Activated CD4-positive, alpha-beta T cell treated with anti-CD3 and anti-CD28 coated beads for 24 hours (primary cell): ENCODE measurements at regions not wholly inside any gene's neighbourhood (a gene's known extent, or its start where the extent isn't known, plus 50 kb on each side); places are given as distances from the start of the nearest gene placed in this dataset.
"Not testable (repeated sequence)": the region's sequence is repeated elsewhere in the genome, so short reads cannot be mapped to it uniquely, and the experiment has no call there.

Experiments used
- DNase-seq, 2 donors: peaks; one replicate each; pipeline ENCODE4 v3.0.0-alpha.2; 2020; ENCODE audit warnings: low read depth in 2 of 2

DNA sequence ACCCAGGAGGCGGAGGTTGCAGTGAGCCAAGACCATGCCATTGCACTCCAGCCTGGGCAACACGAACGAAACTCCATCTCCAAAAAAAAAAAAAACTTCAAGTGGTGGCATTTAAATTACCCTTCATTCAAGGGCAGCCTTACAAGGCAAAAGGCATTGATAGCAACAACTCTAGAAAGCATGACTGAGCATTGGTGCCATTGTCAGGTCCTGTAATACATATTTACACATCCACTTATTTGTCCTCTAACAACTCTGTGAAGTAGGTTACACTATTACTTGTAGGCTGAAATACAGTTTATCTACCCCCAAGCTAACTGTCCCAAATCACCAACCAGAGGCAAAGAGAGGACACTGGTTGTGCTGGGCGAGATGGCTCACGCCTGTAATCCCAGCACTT lies 52.7 kb upstream of the LARP1 start:
- DNase-seq = no peak

DNA sequence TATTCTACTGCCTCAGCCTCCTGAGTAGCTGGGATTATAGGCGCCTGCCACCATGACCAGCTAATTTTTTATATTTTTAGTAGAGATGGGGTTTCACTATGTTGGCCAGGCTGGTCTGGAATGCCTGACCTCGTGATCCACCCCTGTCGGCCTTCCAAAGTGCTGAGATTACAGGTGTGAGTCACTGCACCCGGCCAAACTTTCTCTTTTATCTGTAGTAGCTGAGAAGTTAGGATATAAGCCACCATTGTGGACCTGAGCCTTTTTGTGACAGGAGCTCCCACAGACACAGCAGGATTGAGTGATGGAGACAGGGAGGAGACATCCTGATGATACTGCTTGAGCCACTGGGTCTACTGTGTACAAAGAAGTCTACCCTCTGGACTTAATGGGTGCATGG lies 53.5 kb upstream of the LARP1 start:
- DNase-seq = not testable (repeated sequence)

DNA sequence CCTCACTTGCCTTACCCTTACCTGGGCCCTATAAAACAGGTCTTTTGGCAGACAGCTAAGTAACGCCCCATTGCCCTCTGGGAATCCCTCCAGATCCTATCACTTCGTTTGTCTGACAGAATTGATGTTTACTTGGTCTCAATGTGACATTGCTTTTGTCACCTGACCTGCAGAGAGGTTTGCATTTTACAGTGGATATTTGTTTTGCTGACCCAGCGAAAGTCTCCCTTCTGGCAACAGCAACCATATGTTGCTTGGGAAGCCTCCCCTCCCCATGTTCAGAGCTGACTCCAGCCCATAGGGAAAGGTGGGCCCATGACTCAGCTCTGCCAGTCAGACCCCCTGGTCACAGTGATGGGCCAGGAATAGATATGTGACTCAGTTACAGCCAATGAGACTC lies 54.0 kb upstream of the LARP1 start:
- DNase-seq = no peak

DNA sequence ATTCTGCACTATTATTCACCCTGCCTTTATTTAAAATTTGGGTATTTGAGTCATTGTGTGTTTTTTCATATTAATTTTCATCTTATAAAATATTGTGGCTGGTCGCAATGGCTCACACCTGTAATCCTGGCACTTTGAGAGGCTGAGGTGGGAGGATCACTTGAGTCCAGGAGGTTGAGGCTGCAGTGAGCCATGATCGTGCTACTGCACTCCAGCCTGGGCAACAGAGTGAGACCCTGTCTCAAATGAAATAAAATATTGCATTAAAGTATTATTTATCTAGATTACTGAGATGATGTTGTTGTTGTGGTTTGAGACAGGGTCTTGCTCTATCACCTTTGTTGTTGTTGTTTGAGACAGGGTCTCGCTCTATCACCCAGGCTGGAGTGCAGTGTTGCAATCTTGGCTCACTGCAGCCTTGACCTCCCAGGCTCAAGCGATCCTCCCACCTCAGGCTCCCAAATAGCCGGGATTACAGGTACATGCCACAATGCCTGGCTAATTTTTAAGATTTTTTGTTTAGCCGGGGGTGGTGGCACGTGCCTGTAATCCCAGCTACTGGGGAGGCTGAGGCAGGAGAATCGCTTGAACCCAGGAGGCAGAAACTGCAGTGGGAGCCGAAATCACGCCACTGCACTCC lies 54.8 kb upstream of the LARP1 start:
- DNase-seq = not testable (repeated sequence)

DNA sequence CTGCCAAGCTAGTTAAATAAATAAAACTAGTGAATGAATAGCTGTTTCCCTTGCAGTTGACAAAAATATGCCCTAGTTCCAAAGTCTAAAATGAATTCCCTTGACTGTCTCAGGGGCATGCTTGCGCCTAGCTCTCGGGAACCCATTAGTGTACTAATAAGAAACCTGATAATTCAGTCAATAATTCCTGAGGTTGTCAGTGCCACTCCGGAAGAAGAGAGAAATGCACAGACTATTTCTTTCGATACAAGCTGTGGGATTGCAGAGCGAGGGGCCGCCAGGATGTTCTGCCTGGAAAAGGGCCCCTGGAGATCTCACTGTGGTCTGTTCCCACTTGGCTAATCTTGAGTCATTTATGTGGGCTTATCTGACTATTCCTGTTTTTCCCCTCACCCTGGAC lies 56.4 kb upstream of the LARP1 start:
- no peak for DNase-seq

DNA sequence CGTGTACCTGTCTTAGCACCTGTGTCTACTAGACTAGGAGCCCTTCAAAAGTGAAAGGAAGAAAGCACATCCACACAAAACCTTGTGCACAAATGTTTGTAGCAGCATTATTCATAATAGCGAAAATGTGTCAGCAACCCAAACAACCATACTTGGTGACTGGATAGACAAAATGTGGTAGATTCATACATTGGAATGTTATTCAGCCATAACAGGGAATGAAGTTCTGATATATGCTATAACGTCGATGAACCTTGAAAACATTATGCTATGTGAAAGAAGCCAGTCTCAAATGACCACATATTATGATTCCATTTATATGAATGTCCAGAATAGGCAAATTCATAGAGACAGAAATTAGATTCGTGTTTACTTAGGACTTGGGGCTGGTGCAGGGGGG lies 57.8 kb upstream of the LARP1 start:
- DNase-seq = no peak

DNA sequence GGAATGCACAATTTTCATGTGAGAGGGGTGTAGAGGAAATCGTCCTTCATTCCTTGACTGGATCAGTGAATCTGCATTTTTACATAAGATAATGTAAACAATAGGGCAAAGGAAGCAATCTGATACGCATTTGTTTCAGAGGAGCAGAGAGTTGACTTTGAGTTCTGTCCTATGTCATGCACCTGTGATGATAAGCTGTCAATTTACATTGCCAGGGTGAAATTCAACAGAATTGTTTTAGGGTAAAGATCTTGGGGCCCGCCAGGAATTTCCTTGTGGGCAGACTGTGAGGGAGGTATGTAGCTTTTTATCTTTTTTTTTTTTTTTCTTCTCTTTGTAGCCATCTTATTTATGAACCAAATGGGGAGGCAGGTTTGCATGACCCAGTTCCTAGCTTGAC lies 58.3 kb upstream of the LARP1 start:
- no peak for DNase-seq

DNA sequence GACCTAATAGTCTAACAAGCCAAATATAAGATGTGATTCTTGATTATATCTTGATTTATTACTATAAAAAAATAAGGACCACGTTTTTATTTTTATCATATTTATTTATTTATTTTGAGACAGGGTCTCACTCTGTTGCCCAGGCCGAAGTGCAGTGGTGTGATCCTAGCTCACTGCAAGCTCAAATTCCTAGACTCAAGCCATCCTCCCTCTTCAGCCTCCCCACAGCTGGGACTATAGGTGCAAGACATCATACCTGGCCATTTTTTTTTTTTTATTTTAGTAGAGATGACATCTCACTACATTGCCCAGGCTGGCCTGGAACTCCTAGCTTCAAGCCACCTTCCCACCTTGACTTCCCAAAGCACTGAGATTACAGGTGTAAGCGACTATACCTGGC lies 61.0 kb upstream of the LARP1 start:
- DNase-seq = no peak

DNA sequence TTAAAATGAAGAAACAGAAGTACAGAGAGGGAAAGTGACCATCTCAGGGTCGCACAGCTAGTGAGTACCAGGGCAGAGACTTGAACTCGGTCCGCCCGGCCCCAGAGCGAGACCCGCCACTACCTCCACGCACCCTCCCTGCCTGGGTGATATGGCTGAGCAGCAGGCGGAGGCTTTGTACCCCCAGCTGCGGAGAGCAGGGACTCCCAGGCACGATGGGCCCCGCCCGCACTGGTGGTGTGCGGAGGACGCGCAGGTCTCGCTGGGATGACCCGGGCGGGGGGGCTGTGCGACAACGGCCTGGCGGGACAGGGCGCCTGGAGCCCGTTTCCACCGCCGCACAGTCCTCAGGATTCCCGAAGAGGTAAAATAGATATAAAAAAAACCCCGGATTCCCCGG lies 64.7 kb upstream of the LARP1 start:
- no peak for DNase-seq

DNA sequence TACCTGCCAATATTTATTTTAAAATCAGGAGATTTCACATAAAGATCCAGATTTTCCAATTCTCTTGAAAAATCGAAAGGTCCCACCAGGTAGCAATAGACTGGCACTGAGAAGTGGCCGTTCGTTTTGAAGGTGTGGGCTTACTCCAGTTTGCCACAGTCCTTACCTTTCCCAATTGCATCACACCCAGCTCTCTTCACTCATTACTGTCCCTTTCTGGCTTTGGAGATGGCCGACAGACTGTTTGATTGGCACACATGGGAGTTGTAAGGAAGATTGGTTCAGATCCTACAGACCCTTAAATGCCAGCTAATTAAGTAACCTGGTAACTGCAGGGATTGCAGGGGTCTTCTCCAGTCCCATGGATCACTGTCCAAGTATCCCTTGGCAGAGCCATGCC lies 68.7 kb upstream of the LARP1 start:
- no peak for DNase-seq

DNA sequence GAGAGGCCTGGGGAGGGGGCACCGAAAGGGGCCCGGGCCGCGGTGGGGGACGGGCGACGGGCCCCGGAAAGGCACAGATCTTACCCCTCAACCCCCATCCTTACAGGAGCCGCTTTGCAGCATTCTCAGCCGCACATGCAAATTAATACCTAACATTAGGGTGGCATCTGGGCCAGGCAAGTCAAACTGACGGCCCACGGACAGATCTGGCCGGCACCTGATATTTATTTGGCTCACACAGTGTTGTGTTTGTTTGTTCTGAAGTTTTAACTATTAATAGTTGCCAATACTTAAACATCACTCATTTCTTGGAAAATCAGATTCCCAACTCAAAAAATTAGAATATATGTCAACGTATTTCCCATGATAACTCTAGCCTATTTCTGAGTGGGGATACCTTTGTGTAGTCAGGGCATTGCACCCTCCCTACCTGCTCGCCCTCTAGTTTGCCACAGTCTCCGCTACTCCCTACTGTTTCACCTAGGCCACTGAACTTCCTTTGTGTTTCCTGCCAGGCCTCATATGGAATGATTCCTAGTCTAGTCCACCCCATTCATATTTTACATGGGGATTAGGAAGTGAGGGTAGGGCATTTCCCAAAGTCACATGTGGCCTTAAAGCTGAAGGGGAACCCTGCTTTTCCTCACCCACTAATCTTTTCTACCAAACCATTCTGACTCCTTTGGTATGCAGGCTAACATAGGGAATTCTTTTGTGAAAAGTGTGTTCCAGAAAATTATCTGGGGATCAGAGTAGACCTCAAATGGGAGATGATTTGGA lies 71.9 kb upstream of the LARP1 start:
- no peak for DNase-seq

DNA sequence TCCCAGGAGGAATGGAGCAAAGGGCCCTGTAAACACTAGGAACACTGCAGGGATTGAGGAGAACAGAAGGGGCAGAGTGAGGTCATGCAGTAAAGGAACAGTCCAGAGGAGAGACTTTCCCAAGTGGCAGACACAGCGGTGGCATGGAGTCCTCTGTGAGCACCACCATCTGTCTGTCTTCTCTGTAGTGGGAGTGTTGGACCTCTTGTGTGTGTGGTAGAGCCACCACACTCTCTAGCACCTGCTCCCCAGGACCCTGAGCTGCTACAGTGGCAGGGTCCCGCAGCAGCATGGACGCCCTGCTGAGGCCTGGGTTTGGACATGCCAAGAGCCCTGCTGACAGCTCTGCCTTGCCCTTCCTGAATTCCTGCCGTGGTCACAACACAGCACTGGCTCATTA lies 75.7 kb upstream of the LARP1 start:
- DNase-seq = no peak

DNA sequence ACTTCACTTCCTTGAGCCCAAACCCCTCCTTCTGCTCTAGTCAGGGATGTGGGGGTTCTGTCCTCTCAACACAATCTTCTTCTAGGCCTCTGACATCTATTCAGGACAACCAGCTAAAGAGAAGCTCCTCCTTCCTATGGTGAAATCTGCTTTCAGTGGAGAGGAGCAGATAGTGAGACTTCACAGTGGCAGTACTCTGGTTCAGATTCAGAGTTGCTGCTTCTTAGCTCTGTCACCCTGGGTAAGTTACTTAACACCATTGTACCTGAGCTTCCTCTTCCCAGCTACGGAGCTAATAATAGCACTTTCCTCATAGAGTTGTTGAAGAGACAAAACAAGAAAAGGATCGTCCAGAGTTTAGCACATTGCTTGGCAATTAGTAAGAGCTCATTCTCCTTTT lies 77.3 kb upstream of the LARP1 start:
- no peak for DNase-seq

DNA sequence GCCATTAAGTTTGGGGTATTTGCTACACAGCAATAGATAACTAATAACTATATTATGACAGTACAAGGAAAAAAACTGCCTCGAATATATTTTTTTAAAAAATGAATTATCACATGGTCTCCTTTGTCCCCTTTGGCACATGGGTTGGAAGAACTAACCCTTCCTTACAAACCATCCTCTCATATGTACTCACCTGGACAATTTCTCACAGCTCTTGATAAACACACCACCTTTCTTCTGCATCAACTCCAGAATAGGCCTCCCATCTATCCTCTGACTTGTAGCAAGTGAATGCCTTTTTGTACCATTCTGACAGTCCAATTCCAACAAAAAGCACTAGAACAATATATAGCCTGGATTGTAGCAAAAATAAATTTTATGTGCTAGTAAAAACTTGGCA lies 78.7 kb upstream of the LARP1 start:
- DNase-seq = no peak

DNA sequence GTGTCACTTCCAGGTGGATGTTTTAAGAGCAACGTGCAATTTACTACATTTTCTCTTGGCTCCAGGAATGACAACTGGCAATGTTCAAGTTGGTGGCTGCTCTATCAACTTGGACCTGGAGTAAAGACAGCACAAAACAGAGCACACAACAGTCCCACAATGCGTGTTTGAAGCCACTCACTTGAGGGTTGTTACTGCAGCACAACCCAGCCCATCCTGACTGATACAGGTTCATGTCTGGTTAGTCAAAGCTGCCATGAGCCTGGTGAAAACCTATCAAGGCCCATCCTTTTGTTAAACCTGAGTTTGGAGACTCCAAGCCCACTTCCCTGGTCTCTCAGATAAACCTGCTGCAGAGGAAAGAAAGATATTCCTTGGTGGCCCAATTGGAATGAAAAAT lies 81.1 kb upstream of the LARP1 start:
- DNase-seq = no peak

DNA sequence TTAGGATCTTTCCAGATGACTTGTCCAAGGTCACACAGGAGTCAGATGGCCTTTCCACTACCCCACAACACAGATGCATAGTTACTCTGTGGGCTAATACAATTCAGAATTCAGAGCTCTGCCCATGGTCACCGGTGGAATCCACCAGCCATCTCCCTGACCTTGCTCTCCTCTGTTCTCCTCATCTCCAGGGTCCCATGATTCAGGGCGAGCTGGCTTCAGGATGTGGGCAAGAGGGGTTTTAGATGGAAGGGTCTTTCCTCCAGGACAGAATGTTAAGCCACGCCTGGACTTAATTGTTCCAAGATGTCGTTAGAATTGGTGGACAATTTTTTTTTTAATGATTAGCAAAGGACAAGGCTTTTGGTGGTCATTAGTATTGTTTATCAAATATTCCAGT lies 81.7 kb upstream of the LARP1 start:
- no peak for DNase-seq

DNA sequence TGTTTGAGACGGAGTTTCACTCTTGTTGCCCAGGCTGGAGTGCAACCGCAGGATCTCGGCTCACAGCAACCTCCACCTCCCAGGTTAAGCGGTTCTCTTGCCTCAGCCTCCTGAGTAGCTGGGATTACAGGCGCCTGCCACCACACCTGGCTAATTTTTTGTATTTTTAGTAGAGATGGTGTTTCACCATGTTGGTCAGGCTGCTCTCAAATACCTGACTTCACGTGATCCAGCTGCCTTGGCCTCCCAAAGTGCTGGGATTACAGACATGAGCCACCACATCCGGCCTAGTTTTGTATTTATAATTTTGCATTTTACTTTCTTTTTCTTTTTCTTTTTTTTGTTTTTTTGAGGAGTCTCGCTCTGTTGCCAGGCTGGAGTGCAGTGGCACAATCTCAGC lies 85.3 kb upstream of the LARP1 start:
- not testable (repeated sequence) for DNase-seq

DNA sequence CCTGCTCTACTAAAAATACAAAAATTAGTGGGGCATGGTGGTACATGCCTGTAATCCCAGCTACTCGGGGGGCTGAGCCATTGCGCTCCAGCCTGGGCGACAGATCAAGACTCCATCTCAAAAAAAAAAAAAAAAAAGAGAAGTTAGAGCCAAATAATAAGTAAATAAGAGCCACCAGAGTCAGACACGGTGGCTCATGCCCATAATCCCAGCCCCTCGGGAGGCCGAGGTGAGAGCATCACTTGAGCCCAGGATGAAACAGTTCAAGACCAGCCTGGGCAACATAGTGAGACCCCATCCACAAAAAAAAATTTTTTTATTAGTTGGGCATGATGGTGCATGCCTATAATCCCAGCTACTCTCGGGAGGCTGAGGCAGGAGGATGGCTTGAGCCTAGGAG lies 85.8 kb upstream of the LARP1 start:
- no peak for DNase-seq

DNA sequence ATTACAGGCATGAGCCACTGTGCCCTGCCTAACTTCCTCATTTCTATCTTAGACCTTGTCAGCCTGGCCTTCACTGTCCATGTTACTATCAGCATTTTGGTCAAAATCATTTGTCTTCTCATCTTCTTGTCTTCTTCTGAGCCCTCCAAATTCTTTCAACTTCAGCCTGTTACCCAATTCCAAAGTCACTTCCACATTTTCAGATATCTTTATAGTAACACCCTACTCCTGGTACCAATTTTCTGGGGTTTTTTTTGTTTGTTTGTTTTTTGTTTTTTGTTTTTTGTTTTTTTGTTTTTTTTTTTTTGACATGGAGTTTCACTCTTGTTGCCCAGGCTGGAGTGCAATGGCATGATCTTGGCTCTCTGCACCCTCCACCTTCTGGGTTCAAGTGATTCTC lies 90.3 kb upstream of the LARP1 start:
- no peak for DNase-seq

DNA sequence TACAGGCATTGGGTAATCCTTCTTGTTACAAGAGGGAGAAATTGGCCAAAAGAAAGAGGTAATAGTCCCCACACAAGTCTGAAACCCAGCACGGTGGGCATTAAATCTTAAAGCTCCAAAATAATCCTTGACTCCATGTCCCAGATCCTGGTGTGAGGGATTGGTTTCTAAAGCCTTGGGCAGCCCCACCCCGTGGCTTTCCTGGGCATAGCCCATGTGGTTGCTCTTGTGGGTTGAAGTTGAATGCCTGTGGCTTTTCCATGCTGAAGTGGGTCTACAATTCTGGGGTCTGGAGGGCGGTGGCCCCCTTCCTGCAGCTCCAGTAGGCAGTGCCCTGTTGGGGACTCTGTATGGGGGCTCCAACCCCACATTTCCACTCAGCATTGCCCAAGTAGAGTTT lies 91.8 kb upstream of the LARP1 start:
- no peak for DNase-seq

DNA sequence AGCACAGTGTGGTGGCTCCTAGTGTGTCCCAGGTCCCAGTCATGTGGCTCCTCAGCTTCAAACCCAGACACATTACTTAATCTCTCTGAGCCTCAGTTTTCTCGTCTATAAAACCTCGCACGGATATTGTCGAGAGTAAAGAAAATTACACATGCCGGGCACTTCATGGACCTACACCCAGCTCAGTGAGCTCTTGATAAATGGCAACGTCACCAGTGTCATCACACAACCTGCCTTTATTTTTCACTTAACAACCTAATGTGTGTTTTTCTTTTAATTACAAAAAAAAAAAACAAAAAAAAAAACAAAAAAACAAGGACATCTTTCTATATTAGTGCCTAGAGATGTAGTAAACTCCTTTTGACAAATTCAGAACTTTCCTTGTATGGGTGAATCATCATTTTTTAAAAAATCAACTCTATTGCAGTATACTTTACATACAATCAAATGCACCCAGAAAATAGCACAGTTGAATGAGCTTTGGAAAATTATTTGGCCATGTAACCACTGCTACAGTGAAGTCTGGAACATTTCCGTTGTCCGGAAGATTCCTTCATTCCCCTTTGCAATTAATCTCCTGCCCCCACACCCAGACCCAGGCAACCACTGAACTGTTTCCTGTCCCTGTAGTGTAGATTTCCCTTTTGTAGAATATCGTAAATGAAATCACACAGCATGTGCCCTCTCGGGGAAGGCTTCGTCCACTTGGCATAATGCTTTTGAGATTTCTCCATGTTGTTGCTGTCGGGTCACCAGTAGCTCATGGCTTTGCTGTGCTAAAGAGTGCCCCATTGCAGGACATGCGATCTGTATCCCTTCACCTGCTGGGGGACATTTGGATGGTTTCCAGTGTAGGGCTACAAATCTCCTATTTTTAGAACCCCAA lies 100.4 kb upstream of the LARP1 start:
- DNase-seq = no peak

DNA sequence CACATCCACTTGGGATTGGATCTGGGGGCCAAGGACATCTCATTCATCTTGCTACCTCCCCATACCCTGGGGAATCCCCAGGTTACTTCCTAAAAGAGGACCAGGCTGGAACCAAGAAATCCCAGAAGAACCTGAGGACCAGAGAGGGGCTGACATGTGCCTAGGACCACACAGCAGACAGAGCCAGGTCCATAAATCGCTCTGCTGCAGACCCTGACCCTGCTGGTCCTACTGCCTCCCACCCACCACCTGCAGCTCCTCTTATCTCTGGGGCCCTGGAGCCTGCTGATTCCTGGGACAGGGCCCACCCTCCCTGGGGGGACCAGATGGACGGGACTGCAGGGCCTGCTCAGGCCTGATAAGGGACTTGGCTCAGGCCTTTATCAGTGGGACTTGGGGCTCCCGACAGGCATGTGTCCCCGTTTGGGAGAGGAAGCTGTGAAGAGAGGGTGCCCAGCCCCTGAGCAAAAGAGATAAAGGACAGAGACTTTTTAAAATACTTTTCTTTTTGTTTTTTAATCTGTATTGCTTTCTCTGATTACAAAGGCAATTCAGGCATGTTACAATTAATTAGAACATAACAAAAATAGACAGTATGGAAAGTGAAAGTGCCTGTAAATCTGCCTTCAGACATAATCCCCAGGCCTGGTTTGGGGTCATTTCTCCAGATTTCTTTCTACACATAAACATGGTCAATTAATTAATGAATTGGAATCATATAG lies 101.3 kb upstream of the LARP1 start:
- no peak for DNase-seq
